NCI-H2107 treated with DMSO at 0.1 percent for 48 hours (cell line): ENCODE measurements at regions not wholly inside any gene's neighbourhood (a gene's known extent, or its start where the extent isn't known, plus 50 kb on each side); places are given as distances from the start of the nearest gene placed in this dataset.

Source experiments
- DNase-seq: peaks from one replicate; lab custom pipeline; 2025; ENCODE audit not compliant: unreplicated experiment; lab: John Stamatoyannopoulos, UW

GRCh38 chr10:130455791-130456190, 319.6 kb downstream of the GLRX3 start:
- DNase-seq, result no peak

GRCh38 chr10:130456616-130457015, 320.4 kb downstream of the GLRX3 start:
- DNase-seq, result no peak

- DNase-seq, result no peak
Observed at GRCh38 chr10:130458509-130458908, 322.3 kb downstream of the GLRX3 start.

GRCh38 chr10:130459011-130459410, 322.8 kb downstream of the GLRX3 start:
- DNase-seq, result no peak

DNA sequence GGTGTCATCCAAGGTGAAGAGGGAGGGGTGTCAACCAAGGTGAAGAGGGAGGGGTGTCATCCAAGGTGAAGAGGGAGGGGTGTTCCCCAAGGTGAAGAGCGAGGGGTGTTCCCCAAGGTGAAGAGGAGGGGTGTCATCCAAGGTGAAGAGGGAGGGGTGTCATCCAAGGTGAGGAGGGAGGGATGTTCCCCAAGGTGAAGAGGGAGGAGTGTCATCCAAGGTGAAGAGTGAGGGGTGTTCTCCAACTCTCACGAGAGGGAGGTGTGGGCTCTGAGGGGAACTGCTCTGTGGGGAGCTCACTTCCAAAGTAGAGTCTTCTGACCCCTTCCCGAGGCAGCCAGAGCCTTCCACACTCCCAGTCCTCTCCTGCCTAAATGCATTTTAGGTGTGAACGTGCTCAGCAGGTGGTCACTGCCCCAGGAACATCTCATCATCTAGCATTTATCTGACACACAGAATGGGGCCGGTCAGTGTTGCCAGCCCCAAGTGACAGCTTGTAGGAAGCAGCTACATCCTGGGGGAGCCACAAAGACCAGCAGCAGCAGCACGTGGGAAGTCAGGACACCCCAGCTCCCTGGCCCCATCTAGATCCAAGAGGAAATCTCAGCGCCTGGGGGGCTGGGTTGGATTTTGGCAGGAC, 323.8 kb downstream of the GLRX3 start:
- DNase-seq, result no peak

- no peak for DNase-seq
Observed at GRCh38 chr10:130461631-130462030, 325.4 kb downstream of the GLRX3 start.

- no peak for DNase-seq
Observed at GRCh38 chr10:130463104-130463875, 327.1 kb downstream of the GLRX3 start.

GRCh38 chr10:130463876-130464364, 327.7 kb downstream of the GLRX3 start:
- DNase-seq, result no peak

GRCh38 chr10:130464426-130464825, 328.2 kb downstream of the GLRX3 start:
- DNase-seq, result no peak

GRCh38 chr10:130466271-130466997, 330.2 kb downstream of the GLRX3 start:
- no peak for DNase-seq

- no peak for DNase-seq
Observed at GRCh38 chr10:130470286-130470685, 334.1 kb downstream of the GLRX3 start.

DNA sequence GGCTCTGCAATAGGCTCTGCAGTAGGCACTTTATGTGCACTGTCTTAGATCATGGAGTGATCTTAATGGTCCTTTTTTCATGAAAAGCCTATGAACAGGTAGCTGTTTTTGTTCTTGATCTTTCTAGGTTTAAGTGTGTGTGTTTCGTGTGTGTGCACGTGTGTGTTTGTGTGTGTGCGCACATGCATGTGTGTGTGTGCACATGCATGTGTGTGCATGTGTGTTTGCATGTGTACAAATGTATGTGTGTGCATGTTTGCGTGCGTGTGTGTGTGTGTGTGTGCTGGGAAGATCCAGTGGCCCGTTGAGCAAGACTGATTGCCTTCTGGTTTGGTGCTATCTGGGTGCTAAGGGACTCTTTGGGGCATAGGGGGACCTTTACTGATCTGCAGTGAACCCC, 334.8 kb downstream of the GLRX3 start:
- DNase-seq, result no peak

DNA sequence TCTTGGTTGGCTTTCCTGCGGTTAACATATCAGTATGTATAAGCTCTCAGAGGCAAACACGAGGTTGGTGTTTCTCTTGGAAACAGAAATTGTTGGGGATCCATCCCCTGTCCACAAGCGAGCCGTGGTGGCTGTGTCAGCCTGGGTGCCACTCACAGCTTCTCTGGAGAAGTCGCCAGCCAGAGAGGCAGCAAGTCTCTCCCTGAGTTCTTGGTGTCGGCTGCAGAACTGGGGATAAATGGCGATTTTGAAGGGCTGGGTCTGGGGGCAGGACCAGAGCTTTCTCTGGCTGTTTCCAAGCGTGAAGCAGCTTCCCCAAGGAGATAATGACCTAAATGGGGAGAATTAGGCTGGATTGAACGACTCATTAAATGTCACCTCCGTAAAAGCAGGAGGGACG, 335.3 kb downstream of the GLRX3 start:
- no peak for DNase-seq

DNA sequence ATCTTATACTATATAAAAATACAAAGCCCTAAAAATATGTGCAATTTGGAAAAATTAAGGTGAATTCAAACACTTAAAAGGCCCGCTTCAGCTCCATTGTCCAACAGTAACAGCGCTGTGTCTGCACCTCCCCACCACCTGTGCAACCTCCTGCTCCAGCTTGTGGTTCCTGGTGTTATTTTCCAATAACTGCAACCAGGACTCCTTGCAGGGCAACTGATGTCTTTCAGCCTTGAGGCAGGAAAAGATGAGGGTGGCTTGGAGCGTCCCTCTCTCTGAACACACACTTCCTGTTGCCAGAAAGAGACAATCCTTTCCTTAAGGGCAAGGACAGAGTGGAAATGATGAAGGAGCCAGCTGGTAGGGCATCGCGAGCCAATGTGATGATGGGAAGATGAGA, 336.0 kb downstream of the GLRX3 start:
- no peak for DNase-seq

GRCh38 chr10:130474591-130474990, 338.4 kb downstream of the GLRX3 start:
- DNase-seq, result no peak

DNA sequence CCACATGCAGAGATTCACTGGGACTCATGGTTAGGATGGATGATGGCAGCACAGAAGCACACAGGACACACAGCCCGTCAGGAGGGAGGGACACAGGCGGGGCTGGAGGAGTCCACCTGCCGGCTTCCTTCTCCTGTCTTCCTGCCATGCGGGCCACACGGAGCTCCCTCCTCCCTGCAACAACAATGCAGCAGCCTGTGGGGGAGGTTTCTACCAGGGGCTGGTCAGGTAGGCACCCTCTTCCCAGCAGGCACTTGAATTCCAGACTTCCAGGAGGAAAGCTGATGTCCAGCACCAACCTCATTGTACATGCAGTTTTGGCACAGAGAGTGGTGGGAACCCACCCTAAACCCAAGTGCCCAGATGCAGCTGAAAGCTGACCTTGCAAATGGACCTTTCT, 341.2 kb downstream of the GLRX3 start:
- no peak for DNase-seq

DNA sequence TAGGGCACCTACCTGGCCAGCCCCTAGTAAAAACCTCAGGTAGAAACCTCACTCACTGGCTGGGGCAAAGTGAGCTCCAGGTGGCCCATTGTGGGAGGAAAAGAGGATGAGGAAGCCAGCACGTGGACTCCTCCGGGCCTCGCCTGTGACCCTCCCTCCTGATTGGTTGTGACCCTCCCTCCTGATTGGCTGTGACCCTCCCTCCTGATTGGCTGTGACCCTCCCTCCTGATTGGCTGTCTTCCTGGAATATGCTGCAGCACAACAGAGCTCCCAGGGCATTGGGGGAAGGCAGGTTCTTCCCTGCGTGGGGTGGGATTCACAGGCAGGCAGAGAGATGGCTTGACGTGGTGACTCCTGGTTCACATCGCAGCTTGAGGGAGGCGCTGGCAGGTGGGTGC, 343.0 kb downstream of the GLRX3 start:
- DNase-seq, result no peak

GRCh38 chr10:130479926-130480325, 343.7 kb downstream of the GLRX3 start:
- DNase-seq, result no peak

- no peak for DNase-seq
Observed at GRCh38 chr10:130480491-130480890, 344.3 kb downstream of the GLRX3 start.

GRCh38 chr10:130481076-130481930, 345.1 kb downstream of the GLRX3 start:
- no peak for DNase-seq

GRCh38 chr10:130481936-130482335, 345.7 kb downstream of the GLRX3 start:
- DNase-seq, result no peak
